ENCODE measurements at regions not wholly inside any gene's neighbourhood (a gene's known extent, or its start where the extent isn't known, plus 50 kb on each side); places are given as distances from the start of the nearest gene placed in this dataset.

DNA sequence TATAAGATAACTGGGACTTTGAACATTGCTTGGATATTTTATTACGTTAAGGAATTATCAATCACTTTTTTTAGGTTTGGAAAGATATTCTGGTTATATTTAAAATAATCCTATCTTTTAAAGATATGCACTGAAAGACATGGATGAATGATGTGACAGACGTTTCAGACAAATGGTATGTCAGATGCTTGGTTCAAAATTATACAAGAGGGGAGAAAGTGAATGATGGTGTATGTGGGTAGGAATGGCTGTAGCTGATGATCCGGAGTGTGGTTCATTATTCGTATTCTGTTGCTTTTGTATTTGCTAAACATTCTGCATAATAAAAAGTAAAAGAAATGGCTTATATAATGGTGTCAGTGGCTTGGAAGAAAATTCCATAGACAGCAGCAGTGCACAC lies 51.0 kb upstream of the SNRPB2 start:
- DNase-seq, result no peak

DNA sequence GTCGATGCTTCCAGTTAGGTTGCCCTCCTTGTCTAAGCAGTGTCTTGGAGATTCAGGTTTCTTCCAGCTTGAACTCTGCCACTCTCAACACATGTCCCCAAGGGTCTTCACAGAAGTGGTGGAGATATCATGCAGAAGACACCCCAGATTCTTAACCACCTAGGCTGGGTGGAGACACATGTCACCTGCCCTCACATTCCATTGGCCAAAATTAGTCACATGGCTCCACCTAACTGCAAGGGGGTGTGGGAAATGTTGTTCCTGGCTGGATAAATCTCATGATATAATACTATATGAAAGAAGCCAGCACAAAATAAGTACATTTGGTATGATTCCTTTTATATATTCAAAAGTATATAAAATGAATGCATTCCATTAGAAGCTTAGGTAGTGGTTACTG lies 52.9 kb upstream of the SNRPB2 start:
- no peak for DNase-seq

DNA sequence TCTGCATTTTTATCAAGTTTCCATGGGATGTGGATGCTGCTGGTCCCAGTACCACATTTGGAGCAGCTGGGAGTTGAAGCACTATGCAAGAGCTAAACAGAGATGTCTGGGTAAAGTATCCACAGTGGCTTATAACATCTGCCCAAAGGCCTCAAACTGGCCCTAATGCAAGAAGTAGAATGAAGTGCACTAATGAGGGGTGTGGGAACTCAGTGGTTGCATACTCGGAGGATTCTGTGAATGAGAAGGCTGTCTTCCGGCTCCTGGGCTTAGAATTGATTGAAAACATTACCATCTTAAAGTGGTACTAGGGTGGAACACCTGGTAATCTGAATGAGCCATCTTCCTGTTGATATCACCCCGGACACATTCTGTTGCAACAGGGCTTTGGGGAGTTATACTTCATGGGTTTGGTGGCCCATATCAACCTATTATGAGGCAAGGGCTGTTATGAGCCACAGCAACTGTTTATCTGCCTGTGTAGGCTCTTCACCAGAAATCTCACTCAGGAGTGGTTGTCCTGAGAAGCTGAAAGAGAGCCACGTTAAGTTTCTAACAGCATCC lies 54.7 kb upstream of the SNRPB2 start:
- no peak for DNase-seq

DNA sequence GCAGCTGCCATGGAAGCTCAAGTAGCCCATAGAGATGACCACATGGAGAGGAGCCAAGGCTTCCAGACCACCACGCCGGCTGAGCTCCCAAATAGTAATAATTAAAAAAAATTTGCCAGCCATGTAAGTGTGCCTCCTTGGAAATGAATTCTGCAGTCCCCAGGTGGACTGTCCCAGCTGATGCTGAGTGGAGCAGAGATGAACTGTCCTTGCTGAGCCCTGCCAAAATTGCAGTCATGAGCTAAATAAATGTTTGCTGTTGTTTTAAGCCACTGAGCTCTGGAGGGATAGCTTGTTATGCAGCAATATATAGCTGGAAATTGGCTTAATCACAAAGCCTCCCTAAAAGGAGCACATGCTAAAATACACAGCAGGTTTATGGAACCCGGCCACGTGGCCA lies 55.6 kb upstream of the SNRPB2 start:
- DNase-seq, result no peak

DNA sequence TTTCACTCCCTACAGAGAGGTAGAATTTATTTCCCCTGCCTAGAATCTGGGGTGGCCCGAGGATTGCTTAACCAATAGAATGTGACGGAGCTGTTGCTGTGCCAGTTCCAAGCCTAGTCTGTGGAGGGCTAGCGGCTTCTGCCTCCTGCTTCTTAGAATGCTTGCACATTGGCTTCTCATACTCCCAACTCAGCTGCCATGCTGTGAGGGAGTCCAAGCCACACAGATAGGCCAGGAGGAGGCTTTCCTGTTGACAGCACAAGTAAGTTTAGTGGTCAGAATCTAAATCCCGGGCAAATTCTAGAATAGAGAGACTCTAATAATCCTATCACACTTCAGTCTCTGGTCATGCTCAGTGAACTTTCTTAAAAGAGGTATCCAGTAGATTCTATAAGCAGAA lies 57.5 kb upstream of the SNRPB2 start:
- DNase-seq, result no peak

DNA sequence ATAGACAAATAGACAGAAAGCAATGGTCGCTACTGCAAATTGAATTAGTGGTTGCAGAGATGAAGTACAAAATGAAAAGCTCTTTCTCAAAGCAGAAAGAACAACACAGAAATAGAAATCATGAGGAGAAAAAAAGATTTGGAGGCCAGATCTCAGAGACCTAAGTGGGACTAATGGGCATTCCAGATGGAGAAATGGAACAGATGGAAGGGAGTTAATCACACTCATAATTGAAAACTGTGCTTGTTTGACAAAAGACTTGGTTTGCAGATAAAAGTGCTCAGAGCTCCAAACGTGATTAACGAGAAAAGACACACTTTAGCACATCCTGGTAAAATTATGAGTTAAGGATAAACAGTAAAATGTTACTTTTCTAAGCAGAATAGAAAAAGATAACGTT lies 58.1 kb upstream of the SNRPB2 start:
- no peak for DNase-seq

DNA sequence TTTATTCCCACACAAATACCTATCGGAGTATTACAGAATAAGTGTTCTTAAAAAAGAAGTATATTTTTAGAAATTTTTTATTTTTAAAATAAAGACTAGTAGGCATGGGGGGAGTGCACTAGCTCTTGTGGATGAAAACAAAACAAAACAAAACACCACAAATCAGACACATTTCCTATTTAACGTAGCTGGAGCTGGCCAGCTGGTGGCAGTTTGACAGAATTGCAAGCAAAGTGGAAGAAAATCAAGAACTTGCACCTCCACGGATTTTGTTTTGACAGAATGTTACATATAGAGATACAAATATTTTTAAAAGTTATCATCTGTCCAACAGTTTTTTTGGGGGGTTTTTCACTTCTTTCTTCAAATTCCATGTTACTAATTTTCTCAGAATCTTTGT lies 63.6 kb upstream of the SNRPB2 start:
- DNase-seq, result no peak

DNA sequence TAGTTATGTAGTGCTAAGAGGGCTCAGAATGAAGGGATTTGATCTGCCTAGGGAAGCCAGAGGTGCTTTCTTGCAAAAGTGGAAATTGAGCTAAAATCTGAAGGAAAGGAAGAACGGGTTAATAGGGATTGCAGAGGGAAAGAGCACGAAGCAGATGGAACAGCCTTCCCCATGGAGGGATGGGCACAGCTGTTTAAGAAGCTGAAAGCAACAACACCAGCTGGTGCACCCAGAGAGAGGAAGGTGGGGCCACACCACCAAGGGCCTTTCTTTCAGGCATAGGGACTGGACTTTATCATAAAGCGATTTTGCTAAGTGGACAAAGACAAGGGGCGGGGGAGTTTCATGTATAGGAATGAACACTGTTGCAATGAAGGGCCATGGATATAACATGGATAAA lies 65.8 kb upstream of the SNRPB2 start:
- no peak for DNase-seq

DNA sequence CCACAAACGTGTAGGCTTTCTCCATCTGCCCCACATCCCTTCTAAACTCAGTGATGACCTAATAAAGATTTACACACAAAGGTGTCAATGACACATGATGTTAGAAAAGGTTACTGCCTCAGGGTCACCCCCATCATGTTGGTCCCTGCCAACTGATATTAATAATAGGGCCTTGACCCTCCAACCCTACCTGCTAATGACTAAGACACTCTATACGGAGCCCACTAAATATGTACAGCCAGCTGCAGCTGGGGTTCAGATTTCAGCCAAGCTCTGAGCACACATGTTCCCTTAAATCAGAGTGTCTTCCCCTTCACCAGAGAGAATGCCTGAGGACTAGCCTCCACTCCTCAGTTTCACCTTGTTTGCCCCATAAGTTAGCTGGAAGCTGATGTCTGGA lies 67.4 kb upstream of the SNRPB2 start:
- DNase-seq, result no peak

DNA sequence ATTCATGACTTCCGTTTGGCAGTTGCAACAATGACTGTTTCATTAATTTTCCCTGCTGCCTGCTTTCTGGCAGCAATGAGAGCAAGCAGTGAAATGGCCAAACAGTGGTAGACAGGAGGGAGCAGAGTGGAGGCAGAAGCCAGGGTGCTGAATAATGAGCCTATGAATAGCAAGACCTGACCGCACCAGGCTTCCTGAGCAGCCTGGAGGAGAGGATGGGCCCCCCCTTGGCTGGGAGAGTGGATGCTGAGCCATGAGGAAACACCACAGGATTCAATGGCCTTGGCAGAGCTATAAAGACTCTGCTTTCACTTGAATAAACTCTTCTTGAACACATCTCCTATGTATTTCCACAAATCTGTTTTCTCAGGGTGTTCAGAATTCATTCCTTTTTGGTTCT lies 68.1 kb upstream of the SNRPB2 start:
- no peak for DNase-seq

DNA sequence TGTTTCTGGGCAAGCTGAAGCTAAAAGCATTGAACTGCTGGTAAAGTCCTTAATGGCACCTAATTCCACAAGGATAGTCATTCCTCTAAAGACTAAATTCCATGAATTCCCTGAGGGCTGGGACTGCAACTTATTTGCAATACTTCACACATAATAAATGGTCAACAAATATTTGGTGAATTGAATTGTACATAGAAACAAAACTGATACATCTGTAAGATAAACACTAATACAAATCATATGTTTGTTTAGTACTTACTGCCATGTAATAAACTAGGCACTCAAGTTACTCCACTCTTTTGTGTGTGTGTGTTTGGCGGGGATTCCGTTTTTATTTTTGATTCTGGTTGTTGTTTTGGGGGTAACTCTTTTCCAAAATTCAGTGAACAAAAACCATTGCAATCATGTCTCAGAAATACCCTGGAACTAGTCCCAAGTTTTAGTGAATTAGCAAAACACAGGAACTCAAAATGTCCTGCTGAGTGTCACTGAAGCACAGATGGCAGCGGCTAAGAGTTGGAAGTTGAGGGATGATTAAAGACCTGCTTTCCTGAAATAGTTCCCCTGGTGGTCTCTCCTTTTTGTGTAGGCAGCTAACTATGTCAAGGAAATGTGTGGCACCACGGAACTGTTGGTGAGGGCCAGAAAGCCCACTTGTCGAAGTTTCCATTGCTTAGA lies 74.8 kb upstream of the SNRPB2 start:
- no peak for DNase-seq

DNA sequence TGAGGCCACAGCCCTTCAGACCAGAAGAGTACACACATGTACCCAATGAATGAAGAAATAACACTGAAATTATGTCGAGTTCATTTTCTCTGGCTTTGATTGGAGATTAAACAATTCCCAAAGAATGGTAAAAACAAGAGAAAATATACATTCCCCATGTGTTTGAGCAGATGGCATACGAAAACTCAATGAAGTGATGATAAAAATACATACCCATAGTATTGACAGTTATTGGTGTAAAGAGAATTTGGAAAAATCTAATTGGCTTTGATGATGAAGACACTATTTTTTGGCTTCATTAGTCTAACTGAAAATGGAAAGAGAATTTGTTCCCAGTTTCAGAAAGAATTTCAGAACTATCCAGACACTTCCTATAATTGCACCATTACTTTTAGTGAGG lies 76.6 kb upstream of the SNRPB2 start:
- no peak for DNase-seq

DNA sequence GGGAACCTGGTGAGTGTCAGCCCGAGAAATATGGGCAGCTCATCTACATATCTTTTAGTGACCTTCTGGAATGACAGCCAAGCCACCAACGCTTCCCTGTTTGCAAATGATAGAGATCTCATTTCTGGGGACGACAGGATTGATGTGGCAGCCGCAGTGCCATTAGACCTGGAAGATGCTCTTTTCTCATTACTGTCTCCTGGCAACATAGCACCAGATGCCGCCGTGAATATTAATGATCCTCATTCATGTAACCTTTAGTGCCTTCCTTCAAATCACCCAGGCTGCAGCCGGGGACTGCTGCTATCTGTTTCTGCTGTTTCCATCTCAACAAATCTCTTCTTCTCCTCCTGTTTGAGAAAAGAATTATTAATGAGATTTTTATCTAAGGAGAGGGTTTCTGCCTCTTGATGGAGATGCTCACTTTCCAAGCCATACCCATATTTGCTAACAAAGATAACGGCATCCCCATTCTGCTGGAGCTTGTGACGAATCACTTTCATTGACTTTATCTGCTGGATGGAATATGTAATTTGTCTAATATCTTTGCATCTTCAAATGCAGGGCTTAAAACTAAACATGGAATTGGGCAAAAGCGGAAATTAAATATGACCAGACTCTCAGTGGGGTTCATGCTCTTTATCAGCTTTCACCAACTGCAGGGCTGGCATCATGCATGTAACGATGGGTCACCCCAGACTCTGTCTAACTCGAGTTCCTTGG lies 74.8 kb upstream of the KIF16B start:
- no peak for DNase-seq

DNA sequence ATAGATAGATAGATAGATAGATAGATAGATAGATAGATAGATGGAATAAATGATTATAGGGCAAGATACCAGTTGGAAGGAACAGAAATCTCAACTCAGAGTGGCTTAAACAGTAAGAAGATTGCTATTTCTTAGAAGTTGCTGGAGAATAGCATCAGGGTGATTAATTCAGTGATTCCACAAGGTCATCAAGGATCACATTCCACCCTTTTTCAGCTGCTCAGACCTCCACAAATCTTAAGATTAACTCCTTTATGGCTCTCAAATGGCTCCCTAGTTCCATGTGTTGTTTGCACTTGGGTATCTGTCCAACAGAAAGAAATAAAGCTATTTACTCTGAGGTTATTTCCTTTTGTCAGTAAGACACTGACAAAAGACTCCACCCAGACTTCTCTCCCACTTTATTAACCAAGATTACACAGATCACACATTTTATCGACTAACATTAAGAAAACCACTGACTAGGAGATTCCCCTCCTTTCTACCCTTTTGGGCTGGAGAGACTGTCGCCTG lies 68.3 kb upstream of the KIF16B start:
- peak; percentile 8 for DNase-seq

DNA sequence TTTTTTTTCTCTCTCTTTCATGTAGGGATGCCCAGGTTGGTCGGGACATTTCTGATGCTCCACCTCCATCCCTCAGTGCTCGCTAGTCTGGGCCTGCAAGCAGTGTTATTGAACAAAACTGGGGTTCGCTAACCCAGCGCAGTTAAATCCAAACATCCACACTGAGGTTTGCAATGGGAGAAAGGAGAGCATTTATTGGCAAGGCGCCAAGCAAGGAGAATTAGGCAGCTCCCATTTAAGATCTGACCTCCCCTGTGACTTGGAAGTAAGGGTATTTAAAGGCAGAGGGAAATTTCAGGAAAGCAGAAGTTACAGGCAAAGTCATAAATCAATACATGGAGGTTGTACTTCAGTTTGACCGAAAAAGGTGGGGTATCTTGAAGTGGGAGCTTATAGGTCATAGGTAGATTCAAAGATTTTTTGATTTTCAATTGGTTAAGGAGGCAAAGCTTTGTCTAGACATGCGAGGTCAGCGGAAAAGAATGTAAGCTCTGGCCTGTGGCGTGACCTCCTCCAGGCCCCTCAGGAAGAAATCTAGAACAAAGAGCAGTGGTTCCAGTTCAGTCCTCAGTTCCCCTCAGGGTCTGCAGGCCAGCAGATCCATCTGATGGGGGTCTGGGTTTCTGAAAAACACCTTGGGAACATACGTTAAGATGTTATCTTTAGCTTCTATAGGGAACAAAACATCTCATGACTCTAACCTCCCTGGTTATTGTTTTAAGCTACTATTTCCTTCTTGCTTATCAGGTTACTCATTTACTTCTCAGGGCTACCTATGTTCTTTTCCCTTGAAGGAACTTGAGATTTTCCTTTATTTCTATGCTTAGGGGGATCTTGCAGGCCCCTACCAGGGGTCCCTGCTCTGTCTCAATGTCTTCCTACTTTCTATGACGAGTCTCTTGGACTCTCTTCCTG lies 66.0 kb upstream of the KIF16B start:
- no peak for DNase-seq

DNA sequence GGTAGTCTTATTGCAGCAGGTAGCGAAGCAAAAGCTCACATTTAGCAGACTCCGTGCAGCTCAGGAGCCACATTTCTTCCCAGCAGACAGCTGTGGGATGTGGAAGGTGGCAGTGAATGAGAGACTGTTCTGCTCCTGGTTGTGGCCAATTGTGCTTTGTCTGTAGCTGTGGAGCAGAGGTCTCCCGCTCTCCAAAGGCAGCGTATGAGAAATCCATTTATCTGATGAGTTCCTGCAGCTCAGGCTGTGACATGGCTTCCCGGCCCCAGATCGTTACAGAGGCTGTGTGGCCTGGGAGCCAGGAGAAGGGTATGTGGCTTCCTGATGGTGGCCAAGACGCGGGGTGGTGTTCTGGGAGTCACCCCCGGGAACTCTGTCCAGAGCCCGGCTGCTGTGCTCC lies 64.5 kb upstream of the KIF16B start:
- no peak for DNase-seq

DNA sequence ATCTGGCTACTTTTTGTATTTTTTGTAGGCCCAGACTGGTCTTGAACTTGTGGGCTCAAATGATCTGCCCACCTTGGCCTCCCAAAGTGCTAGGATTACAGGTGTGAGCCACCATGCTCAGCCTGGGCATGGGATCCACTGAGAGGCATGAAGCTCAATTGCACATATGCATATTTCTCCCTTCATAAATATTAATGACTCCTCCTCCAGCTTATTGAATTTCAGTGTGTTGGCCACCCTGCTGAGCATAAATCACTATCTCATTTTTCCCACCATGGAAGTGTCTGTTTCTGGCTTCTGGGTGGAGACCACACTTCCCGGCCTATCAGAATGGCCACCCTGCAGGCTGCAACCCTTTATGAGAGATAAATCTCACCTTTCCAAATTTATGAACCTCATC lies 53.6 kb upstream of the KIF16B start:
- no peak for DNase-seq

DNA sequence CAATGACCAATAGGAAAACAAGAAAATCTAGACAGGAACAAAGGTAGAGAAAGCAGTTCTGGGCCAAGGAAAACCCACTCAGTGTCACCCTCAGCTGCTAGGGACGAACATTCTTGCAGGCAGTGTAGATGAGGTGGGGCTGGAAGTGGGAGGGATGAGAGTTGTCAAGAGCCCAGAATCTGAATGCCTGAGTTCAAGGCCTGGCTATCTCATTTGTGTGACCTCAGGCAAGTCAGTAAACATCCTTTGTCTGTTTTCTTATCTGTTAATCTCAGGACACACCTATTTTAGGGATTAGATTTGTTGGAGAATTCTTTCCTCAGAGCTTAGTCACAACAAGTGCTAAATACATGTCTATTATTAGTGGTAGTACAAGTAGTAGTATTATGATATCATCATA lies 50.9 kb upstream of the KIF16B start:
- DNase-seq, result no peak

All from EL (cell line).